Muscle of leg (tissue), 3 donors: ENCODE measurements at regions not wholly inside any gene's neighbourhood (a gene's known extent, or its start where the extent isn't known, plus 50 kb on each side); places are given as distances from the start of the nearest gene placed in this dataset.
A peak's percentile ranks its signal among the peaks of the same experiment; 100 is the strongest.

Experiments used
- DNase-seq: peaks from one replicate; pipeline ENCODE4 v3.0.0; 2013
- H3K27ac ChIP-seq: one replicate; pipeline ENCODE4 v1.5.1; 2013; ENCODE audit warnings: mild to moderate bottlenecking, low read length, control low read depth
- H3K27me3 ChIP-seq: one replicate; pipeline ENCODE4 v1.6.1; 2013; ENCODE audit warnings: low read length; ENCODE audit not compliant: control insufficient read depth, insufficient read depth
- H3K36me3 ChIP-seq: one replicate; pipeline ENCODE4 v1.6.1; 2013; ENCODE audit warnings: low read length; ENCODE audit not compliant: control insufficient read depth, insufficient read depth
- H3K4me1 ChIP-seq: one replicate; pipeline ENCODE4 v1.6.1; 2013; ENCODE audit warnings: low read length; ENCODE audit not compliant: control insufficient read depth, insufficient read depth
- H3K4me3 ChIP-seq: one replicate; pipeline ENCODE4 v1.5.1; 2013; ENCODE audit warnings: low read length, control low read depth
- H3K9me3 ChIP-seq: replicated peaks from 2 replicates; pipeline ENCODE4 v1.6.1; 2013; ENCODE audit warnings: low read depth, low read length; ENCODE audit not compliant: control insufficient read depth
- WGBS: methylation state at CpG from one replicate; pipeline ENCODE4 v1.1.5; 2013; ENCODE audit warnings: missing lambda C conversion rate; ENCODE audit not compliant: insufficient coverage; 5-methylcytosine and 5-hydroxymethylcytosine counted together

DNA sequence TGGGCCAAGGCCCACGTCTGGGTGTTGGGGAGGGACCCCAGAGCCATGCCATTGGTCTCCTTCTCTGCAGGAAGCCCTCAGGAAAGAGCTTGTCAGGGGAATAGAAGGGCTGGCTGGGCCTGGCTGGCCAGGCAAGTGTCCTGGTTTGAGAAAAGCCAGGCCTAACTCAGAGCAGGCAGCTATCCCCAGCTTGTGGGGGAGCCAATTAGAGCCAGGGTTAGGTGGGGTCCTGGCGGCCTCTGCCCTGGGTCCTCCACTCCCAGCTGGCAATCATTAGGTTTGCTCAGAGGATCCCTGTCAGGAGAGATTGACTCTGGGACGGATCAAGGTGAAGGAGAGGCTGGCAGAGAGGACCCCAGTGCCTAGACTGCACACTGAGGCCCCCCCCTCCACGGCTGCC is 64.8 kb downstream of the PJA1 start:
- Histone ChIP-seq H3K27ac (no peak overlapping the region), H3K27me3 (peaks cover 43% of the 10 kb centered on the region), H3K4me3 (no peak overlapping the region), H3K9me3 (peaks cover 5% of the 10 kb centered on the region), H3K36me3 (no peaks in the 10 kb centered on the region), H3K4me1 (peaks cover 27% of the 10 kb centered on the region)
- no peak for DNase-seq
- WGBS: 55% methylated on average over 3 of the region's 4 CpGs

DNA sequence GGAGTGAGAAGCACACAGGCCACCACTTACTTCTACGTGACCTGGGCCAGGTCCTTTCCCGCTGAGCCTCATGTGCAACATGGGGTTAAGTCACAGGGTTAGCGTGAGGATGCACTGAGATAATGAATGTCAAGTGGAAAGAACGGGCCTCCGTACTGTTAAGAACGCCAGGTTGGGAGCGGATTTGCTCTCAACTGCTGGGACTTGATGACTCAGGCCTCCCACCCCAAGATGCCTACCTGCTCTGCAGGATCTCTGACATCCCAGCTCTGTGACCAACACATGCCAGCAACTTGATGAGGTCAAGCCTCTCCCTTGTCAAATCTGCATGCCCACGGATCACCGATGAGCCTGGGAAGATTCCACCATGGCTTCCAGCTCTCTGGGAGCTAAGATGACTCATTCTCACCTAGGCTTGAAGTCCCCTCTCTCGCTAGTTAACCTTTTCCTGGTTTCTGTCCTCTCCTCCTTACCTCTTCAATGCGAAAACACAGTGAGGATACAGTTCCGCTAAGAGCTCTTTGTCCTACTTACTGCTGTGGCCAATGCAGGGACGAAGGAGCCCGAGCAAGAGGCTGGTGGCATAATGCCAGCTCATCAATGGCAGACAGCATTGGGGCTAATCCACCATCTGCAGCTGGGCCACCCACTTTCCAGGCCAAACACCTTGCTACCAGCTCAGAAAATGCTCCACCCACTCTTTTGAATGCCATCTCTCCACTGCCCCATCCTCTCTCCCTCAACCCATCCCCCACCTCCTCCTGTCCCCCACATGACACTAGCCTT is 67.6 kb downstream of the PJA1 start:
- H3K4me1 ChIP-seq: peaks cover 29% of the 10 kb centered on the region
- WGBS: 75% methylated on average over 13 of the region's 14 CpGs
- H3K9me3 ChIP-seq: peaks cover 3% of the 10 kb centered on the region
- DNase-seq: no peak
- no peak overlapping the region for H3K27ac ChIP-seq
- H3K36me3 ChIP-seq: no peaks in the 10 kb centered on the region
- peaks cover 46% of the 10 kb centered on the region for H3K27me3 ChIP-seq
- H3K4me3 ChIP-seq: no peak overlapping the region

DNA sequence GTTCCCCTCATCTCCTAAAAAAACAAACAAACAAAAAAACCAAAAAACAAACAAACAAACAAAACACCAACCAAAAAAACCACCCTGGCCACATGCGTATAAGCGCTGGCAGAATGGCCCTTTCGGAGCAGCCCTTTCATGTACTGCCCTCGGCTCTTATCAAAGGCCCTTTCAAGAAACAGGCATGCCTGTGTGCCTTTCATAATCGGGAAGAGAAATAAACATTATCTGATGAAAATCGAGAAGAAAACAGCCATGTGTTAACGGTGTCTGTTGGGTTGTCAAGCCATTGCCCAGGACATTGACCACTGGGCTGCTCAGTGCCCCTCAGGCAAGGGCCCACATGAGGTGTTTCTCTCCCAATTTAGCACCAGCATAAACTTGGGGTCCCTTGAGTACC is 68.3 kb downstream of the PJA1 start:
- no peak for DNase-seq
- H3K27me3 ChIP-seq: peaks cover 44% of the 10 kb centered on the region
- H3K4me1 ChIP-seq: peaks cover 23% of the 10 kb centered on the region
- H3K27ac ChIP-seq: no peak overlapping the region
- no peaks in the 10 kb centered on the region for H3K36me3 ChIP-seq
- no peaks in the 10 kb centered on the region for H3K9me3 ChIP-seq
- WGBS: 85% methylated on average over 7 of the region's 7 CpGs
- no peak overlapping the region for H3K4me3 ChIP-seq

DNA sequence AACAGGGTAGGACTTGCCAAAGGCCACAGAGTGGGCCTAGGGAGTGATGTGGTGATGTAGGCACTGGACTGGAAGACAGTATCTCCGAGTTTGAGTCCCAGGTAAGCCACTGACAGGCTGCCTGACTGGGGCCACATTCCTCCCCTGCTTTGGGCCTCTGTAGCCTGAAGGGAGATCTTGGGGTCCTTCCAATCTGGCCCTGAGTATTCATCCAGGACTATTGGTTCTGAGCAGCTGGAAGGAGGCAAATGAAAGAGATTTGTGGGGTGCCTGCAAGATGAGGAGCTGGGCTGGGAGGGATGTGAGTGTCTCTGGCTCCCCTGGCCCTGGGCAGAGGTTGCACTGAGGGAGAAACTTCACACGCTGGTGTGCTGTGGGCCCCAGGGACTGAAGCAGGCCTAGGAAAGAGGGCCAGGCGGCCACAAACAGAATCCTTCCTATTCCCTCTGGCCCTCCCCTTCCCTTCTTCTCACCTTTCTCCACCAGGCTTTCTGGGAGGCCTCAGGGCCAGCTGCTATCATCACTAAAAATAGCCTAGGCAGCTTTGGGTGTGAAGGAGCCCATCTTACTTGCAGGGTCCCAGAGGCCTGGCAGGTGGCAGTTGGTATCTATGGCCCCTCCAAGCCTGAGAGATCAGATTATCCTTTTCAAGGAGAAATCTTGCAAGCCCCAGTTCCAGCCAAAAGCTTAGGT is 70.1 kb downstream of the PJA1 start:
- peak; percentile 56 for DNase-seq
- H3K9me3 ChIP-seq: no peaks in the 10 kb centered on the region
- H3K4me3 ChIP-seq: no peak overlapping the region
- H3K36me3 ChIP-seq: no peaks in the 10 kb centered on the region
- 0% methylated on average over 1 of the region's 3 CpGs for WGBS
- peaks cover 23% of the 10 kb centered on the region for H3K4me1 ChIP-seq
- H3K27me3 ChIP-seq: peaks cover 56% of the 10 kb centered on the region
- H3K27ac ChIP-seq: peak overlapping the region; percentile 81

DNA sequence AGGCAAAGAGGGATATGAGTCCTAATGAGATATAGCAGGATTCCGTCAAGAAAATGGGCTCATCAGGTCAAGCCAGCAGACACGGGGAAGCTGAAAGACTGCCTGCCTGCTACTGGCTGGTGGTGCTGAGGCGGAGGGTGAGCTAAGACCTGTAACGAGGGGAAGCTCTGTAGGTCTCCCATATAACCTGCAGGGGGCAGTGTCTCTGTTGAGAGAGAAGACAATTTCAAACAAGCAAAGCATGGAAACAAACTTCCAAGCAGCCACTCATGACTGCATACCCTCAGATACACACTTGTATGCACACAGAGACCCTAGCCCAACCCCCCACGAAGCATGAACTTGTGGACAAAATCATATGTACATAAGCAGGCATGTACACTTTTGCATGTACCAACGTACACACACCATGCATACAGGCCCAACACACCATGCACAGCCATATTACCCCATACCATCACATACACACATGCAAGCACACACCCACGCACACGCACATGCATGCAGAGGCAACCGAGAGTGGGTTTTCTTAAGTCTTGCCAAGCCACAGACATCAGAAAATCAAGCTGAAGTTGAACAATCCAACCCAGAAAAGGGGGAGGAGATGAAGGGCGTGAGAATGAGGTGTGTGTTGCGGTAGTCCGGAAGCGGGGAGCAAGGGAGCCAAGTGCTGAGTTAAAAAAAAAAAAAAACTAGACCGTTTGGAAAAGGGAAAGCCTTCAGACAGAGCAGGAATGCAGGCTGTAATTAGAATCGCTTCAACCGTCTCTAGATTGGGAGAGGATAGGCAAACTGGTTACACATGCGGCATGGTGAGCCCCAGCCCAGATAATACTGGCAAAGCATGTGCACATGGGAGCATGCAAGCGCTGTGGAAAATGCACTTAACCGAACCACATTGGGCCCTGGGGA is 71.0 kb downstream of the PJA1 start:
- no peaks in the 10 kb centered on the region for H3K36me3 ChIP-seq
- 32% methylated on average over 14 of the region's 19 CpGs for WGBS
- H3K9me3 ChIP-seq: no peaks in the 10 kb centered on the region
- DNase-seq: peak; percentile 69
- peaks cover 58% of the 10 kb centered on the region for H3K27me3 ChIP-seq
- H3K27ac ChIP-seq: peak overlapping the region; percentile 81
- H3K4me1 ChIP-seq: peaks cover 31% of the 10 kb centered on the region
- no peak overlapping the region for H3K4me3 ChIP-seq

DNA sequence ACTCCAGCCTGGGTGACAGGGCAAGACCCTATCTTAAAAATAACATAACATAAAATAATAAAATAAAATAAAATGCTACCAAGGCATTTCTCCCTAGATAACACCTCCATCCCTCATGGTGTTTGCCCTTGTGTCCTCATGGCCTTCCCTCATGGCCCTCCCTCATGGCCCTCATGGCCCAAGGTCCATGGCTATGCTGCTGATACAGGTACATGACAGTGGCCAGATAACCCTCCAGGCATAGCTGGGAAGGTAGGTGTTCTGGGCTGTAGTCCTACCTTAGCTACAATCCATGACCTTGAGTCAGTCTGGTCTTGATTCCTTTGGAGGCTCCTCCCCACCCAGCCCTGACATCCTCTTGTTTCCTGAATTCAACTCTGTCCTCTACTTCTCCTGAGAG is 75.2 kb downstream of the PJA1 start:
- no peaks in the 10 kb centered on the region for H3K9me3 ChIP-seq
- no peak for DNase-seq
- H3K4me3 ChIP-seq: no peak overlapping the region
- peaks cover 70% of the 10 kb centered on the region for H3K27me3 ChIP-seq
- peak overlapping the region; percentile 66 for H3K27ac ChIP-seq
- no peaks in the 10 kb centered on the region for H3K36me3 ChIP-seq
- peaks cover 58% of the 10 kb centered on the region for H3K4me1 ChIP-seq

DNA sequence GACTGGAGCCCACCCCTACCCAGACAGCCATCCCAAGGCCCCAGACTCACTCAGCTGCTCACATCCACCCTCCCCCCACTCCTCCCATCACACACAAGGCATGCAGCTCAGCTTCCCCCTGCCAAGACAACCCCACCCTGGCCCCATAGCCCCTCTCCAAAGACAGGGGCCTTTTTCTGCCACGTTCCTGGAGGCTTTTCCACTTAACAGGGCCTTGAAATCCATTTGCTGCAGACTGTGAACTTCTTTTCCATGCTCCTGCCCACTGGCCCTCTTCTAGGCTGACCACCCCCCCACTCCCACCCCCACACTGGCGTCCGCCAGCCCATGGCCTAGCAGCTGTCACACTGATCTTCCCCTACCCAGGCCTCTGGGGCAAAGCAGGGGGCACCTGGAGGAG is 76.0 kb downstream of the PJA1 start:
- peak overlapping the region; percentile 66 for H3K27ac ChIP-seq
- 15% methylated on average over 2 of the region's 3 CpGs for WGBS
- H3K9me3 ChIP-seq: no peaks in the 10 kb centered on the region
- no peak overlapping the region for H3K4me3 ChIP-seq
- H3K4me1 ChIP-seq: peaks cover 50% of the 10 kb centered on the region
- peaks cover 67% of the 10 kb centered on the region for H3K27me3 ChIP-seq
- peak; percentile 56 for DNase-seq
- no peaks in the 10 kb centered on the region for H3K36me3 ChIP-seq

DNA sequence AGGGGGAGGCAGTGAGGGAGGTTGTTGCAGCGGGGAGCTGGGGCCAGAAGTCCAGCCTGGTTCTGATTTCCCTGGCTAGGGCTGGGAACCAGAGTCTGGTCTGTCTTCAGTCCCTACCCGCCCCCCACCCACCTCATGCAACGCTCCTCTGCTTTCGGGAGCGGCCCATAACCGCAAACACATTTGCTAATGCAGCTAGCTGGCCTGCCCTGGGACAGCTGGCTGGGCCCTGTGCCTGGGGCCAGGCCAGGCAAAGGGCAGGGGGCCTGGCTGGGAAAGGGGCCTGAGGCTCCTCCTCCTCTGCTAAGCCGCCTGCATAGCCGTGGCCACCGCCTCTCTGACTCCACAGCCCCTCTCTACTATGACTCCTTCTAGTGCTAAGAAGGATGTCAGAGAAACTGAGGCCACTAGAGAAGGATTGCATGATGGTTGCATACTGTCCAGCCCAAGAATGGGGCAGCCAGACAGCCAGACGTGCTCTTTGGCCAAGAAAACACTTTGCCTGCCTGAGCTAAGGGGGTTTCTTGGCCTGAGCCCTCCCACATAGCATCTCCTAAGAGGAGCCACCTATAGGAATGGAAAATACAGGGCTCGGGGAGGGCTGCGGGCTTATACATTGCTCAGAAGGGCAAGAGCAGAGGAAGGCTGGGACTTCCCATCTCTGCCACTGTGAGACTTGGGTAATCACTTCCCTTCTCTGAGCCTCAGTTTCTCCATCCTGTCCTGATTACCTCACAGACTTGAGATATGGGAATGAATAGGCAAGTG is 76.9 kb downstream of the PJA1 start:
- WGBS: 60% methylated on average over 3 of the region's 12 CpGs
- H3K27me3 ChIP-seq: peaks cover 64% of the 10 kb centered on the region

DNA sequence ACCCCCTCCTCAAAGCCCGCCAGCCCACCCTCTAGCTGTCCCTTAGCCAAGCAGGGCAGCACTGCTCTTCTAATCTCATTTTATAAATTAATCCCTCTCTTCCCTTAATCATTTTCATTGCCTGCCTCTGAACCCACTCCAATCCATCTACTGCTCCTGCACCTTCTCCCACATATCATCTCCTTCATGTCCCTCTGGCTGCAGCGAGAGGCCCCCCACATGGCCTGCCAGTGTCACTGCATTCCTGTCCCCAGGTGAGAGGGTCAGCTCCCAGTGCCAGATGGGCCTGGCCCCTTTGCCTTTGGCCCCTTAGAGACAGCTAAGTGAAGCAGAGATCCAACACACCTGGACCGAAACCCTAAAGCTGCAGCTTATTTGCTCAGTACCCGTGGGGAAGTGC is 79.4 kb downstream of the PJA1 start:
- Histone ChIP-seq H3K27ac (no peak overlapping the region), H3K27me3 (peaks cover 61% of the 10 kb centered on the region), H3K4me3 (no peak overlapping the region), H3K4me1 (peaks cover 67% of the 10 kb centered on the region), H3K9me3 (no peaks in the 10 kb centered on the region), H3K36me3 (no peaks in the 10 kb centered on the region)
- DNase-seq: no peak
- WGBS: 64% methylated on average over 3 of the region's 4 CpGs

More for the DNA sequence above, 76.9 kb downstream of the PJA1 start:
- Histone ChIP-seq H3K27ac (peak overlapping the region; percentile 73), H3K36me3 (no peaks in the 10 kb centered on the region), H3K4me3 (no peak overlapping the region), H3K4me1 (peaks cover 50% of the 10 kb centered on the region), H3K9me3 (no peaks in the 10 kb centered on the region)
- DNase-seq: peak; percentile 87
